ENCODE measurements at regions not wholly inside any gene's neighbourhood (a gene's known extent, or its start where the extent isn't known, plus 50 kb on each side); places are given as distances from the start of the nearest gene placed in this dataset.

DNA sequence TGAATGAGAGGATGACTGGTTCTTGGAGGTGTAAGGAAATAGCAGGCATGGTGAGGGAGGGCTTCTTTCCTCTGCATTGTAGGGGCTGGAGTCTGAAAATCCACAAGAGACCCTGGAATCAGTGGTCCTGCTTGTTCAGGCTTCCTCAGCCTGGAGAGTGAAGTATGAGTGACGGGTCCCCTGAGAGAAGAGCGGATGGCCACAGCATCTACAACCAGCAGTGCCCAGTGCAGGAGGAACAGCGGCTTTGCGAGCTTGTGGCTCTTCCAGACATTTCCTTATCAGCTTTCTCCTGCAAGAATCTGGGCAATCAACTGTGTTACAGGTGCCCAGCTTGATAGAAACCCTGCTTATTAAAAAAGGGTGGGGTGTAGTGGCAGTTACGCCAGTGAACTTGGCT lies 97.0 kb upstream of the HES1 start:
- no peak for TF ChIP-seq EZH2 (IDR thresholded peaks at IDR 0.05; ENCODE audit: borderline replicate concordance)
- TF ChIP-seq, protein P1, sequence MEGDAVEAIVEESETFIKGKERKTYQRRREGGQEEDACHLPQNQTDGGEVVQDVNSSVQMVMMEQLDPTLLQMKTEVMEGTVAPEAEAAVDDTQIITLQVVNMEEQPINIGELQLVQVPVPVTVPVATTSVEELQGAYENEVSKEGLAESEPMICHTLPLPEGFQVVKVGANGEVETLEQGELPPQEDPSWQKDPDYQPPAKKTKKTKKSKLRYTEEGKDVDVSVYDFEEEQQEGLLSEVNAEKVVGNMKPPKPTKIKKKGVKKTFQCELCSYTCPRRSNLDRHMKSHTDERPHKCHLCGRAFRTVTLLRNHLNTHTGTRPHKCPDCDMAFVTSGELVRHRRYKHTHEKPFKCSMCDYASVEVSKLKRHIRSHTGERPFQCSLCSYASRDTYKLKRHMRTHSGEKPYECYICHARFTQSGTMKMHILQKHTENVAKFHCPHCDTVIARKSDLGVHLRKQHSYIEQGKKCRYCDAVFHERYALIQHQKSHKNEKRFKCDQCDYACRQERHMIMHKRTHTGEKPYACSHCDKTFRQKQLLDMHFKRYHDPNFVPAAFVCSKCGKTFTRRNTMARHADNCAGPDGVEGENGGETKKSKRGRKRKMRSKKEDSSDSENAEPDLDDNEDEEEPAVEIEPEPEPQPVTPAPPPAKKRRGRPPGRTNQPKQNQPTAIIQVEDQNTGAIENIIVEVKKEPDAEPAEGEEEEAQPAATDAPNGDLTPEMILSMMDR (IDR thresholded peaks at IDR 0.05; ENCODE audit: poor library complexity) = no peak
- no peak for TF ChIP-seq EZH2phosphoT487 (IDR thresholded peaks at IDR 0.05; ENCODE audit: low read depth, severe bottlenecking, unreplicated experiment)
- H3K27ac ChIP-seq = no peak overlapping the region
- no peak for DNase-seq (ENCODE audit: low spot score)

DNA sequence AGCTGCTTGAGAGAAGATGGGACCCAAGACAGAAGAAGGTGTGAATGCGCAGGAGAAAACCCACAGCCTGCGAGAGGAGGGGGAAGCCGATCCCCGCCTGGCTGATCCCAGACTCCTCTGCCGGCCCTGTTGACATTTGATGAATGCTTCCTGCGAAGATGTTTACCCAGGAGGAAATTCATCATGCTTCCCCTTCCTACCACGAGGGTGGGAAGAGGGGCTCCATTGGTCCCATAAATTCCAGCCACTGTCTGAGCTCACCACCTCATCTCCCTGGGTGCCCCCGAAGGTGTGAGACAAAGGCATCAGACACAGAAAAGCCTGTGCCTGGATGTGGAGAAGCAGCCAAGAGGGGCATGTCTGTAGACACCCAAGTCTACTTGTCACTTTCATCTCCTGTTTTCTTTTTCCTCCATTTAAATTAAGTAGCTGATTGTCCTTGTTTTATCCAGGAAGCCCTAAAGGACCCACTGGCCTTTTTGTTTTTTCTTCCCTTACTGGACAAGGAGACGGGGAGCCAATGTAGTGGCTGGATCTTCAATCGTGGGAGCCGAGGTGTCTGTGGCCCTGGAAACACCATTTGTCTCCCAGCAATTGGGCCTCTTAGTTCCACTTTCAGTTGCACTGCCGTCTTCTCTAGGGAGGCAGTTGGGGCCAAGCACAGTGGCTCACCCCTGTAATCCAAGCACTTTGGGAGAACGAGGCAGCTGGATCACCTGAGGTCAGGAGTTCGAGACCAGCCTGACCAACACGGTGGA lies 95.3 kb upstream of the HES1 start:
- Histone ChIP-seq H3K4me1 (ENCODE audit: insufficient read depth) (no peaks in the 10 kb centered on the region), H3K9me3 (ENCODE audit: low read depth) (no peaks in the 10 kb centered on the region), H3K27me3 (no peaks in the 10 kb centered on the region), H3K4me3 (no peak overlapping the region), H3K27ac (no peak overlapping the region), H3K79me2 (no peaks in the 10 kb centered on the region), H3K4me2 (no peak overlapping the region), H2AFZ (no peak overlapping the region), H4K20me1 (ENCODE audit: insufficient read depth, poor library complexity, severe bottlenecking) (no peaks in the 10 kb centered on the region), H3K9me2 (replicated peaks; ENCODE audit: insufficient read depth) (no peaks in the 10 kb centered on the region), H3K36me3 (replicated peaks; ENCODE audit: insufficient read depth, low read depth) (no peaks in the 10 kb centered on the region)
- TF ChIP-seq EZH2phosphoT487 (IDR thresholded peaks at IDR 0.05; ENCODE audit: low read depth, severe bottlenecking, unreplicated experiment) (no peak), EZH2 (IDR thresholded peaks at IDR 0.05; ENCODE audit: borderline replicate concordance) (no peak)
- TF ChIP-seq, protein P1 (IDR thresholded peaks at IDR 0.05; ENCODE audit: poor library complexity) = no peak
- WGBS (ENCODE audit: low lambda C conversion rate, missing lambda C conversion rate) = 70% methylated on average over 15 of the region's 15 CpGs
- no peak for DNase-seq (ENCODE audit: low spot score)

More for the DNA sequence above, 97.0 kb upstream of the HES1 start:
- H3K4me2 ChIP-seq = no peak overlapping the region
- H2AFZ ChIP-seq = no peak overlapping the region
- H3K9me3 ChIP-seq (ENCODE audit: low read depth) = no peaks in the 10 kb centered on the region
- H3K79me2 ChIP-seq = no peaks in the 10 kb centered on the region
- no peaks in the 10 kb centered on the region for H3K36me3 ChIP-seq (replicated peaks; ENCODE audit: insufficient read depth, low read depth)
- no peak overlapping the region for H3K4me3 ChIP-seq
- no peaks in the 10 kb centered on the region for H4K20me1 ChIP-seq (ENCODE audit: insufficient read depth, poor library complexity, severe bottlenecking)
- H3K9me2 ChIP-seq (replicated peaks; ENCODE audit: insufficient read depth) = no peaks in the 10 kb centered on the region
- no peaks in the 10 kb centered on the region for H3K27me3 ChIP-seq
- H3K4me1 ChIP-seq (ENCODE audit: insufficient read depth) = peaks cover 12% of the 10 kb centered on the region
- WGBS (ENCODE audit: low lambda C conversion rate, missing lambda C conversion rate) = 89% methylated on average over 5 of the region's 5 CpGs

- Histone ChIP-seq H3K9me2 (replicated peaks; ENCODE audit: insufficient read depth) (no peaks in the 10 kb centered on the region), H3K4me3 (no peak overlapping the region), H3K27me3 (no peaks in the 10 kb centered on the region), H3K4me2 (no peak overlapping the region), H2AFZ (no peak overlapping the region), H3K79me2 (no peaks in the 10 kb centered on the region), H3K4me1 (ENCODE audit: insufficient read depth) (no peaks in the 10 kb centered on the region), H4K20me1 (ENCODE audit: insufficient read depth, poor library complexity, severe bottlenecking) (no peaks in the 10 kb centered on the region), H3K27ac (no peak overlapping the region), H3K9me3 (ENCODE audit: low read depth) (no peaks in the 10 kb centered on the region), H3K36me3 (replicated peaks; ENCODE audit: insufficient read depth, low read depth) (no peaks in the 10 kb centered on the region)
- DNase-seq (ENCODE audit: low spot score) = no peak
- TF ChIP-seq EZH2 (IDR thresholded peaks at IDR 0.05; ENCODE audit: borderline replicate concordance) = no peak
- TF ChIP-seq EZH2phosphoT487 (IDR thresholded peaks at IDR 0.05; ENCODE audit: low read depth, severe bottlenecking, unreplicated experiment) = no peak
- TF ChIP-seq, protein P1 (IDR thresholded peaks at IDR 0.05; ENCODE audit: poor library complexity) = no peak
- 71% methylated on average over 5 of the region's 5 CpGs for WGBS (ENCODE audit: low lambda C conversion rate, missing lambda C conversion rate)
These were observed 93.0 kb upstream of the HES1 start for GRCh38 chr3:194042927-194043326.

All from hepatocyte (in vitro differentiated cells).